ENCODE measurements at regions not wholly inside any gene's neighbourhood (a gene's known extent, or its start where the extent isn't known, plus 50 kb on each side); places are given as distances from the start of the nearest gene placed in this dataset.
"Not testable (repeated sequence)": the region's sequence is repeated elsewhere in the genome, so short reads cannot be mapped to it uniquely, and the experiment has no call there.

DNA sequence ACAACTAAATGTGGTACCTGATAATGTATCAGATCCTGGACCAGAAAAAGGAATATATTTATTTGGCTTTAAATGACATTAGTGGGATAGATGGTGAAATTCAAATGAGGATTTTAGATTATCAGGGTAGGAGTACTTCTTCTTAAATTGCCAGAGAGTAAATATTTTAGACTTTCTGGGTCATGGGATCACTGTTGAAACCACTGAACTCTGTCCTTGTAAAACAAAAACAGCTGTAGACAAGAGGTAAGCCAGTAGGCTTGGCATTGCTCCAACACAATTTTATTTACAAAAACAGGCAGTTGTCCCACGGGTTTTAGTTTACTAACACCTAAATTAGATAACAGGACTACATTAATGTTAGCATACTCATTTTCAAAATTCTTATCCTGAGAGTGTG, 190.8 kb downstream of the SPIN4 start:
- not testable (repeated sequence) for H3K9me3 ChIP-seq (ENCODE audit: low read depth); H3K27me3 ChIP-seq; H3K4me3 ChIP-seq; DNase-seq (ENCODE audit: low read depth in 1 of 2, low spot score in 1 of 2); H3K4me1 ChIP-seq (ENCODE audit: low read depth); H3K27ac ChIP-seq; H3K36me3 ChIP-seq

DNA sequence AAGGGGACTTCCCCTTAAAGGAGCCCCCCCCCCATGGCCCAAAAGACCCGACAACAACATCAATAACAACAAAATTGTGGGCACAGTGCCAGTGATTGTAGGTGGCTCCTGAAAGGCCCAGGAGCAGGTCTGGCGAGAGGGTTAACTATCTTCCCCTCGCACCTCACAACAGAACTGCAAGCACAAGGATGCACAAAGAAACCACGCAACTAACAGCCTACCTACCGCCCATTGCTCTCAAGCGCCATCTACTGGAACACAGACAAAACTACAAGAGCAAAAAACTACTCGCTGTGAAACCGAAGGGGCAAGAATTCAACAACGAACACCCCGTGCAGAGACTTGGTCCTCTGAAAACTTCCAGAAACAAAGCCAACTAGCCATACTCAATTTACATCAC, 205.6 kb downstream of the SPIN4 start:
- H3K4me1 ChIP-seq (ENCODE audit: low read depth); H3K27me3 ChIP-seq; H3K27ac ChIP-seq; DNase-seq (ENCODE audit: low read depth in 1 of 2, low spot score in 1 of 2); H3K36me3 ChIP-seq; H3K9me3 ChIP-seq (ENCODE audit: low read depth); H3K4me3 ChIP-seq: not testable (repeated sequence)

DNA sequence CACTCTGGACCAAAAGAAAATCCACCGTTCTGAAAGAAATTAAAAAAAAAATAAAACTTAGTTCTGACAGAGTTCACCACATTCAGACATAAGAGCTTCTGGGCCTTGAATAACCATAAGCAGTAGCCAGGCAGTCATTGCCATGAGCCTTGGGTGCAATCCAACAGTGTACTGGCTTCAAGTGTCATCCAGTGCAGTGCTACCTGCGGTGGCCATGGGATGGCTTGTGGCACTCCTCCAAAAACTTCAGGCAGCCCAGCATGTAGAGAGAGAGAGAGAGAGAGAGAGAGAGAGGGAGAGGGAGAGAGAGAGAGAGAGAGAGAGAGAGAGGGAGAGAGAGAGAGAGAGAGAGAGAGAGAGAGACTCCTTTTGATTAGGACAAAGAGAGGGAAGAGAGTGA, 208.5 kb downstream of the SPIN4 start:
- not testable (repeated sequence) for H3K27me3 ChIP-seq; DNase-seq (ENCODE audit: low read depth in 1 of 2, low spot score in 1 of 2); H3K9me3 ChIP-seq (ENCODE audit: low read depth)

DNA sequence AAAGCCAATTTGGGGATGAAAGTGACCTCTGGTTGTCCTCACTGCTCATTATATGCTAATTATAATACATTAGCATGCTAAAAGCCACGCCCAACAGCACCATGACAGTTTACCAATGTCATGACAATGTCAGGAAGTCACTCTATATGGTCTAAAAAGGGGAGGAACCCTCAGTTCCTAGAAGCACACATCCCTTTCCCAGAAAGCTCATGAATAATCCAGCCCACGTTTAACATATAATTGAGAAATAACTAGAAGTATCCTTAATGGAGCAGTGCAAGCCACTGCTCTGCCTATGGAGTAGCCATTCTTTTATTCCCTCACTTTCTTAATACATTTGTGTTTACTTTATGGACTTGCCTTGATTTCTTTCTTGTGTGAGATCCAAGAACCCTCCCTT, 215.3 kb downstream of the SPIN4 start:
- not testable (repeated sequence) for DNase-seq (ENCODE audit: low read depth in 1 of 2, low spot score in 1 of 2); H3K27me3 ChIP-seq; H3K9me3 ChIP-seq (ENCODE audit: low read depth); H3K4me3 ChIP-seq; H3K4me1 ChIP-seq (ENCODE audit: low read depth); H3K27ac ChIP-seq; H3K36me3 ChIP-seq

More for the DNA sequence above, 208.5 kb downstream of the SPIN4 start:
- not testable (repeated sequence) for H3K36me3 ChIP-seq; H3K4me1 ChIP-seq (ENCODE audit: low read depth); H3K4me3 ChIP-seq; H3K27ac ChIP-seq

DNA sequence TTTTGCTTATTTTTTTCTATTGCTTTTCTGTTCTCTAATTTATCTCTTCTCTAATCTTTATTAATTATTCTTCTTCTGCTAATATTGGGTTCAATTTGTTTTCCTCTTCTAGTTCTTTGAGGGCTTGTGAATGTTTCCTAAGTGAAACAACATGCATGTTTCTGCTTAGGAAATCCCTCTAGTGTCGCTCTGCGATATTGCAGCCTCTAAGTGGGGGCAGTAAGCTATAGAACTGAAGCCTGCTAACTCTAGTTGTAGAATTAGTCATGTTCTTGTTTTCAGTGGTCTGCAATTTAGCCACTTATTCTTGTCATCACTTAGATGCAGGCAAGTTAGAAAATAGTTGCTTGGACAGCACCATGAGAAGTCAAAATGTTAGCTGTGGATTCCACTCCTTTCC, 222.6 kb downstream of the SPIN4 start:
- no peaks in the 10 kb centered on the region for H3K9me3 ChIP-seq (ENCODE audit: low read depth)
- DNase-seq (ENCODE audit: low read depth in 1 of 2, low spot score in 1 of 2): peak in 1 of 2 donors; percentile 0
- TF ChIP-seq, protein P1, sequence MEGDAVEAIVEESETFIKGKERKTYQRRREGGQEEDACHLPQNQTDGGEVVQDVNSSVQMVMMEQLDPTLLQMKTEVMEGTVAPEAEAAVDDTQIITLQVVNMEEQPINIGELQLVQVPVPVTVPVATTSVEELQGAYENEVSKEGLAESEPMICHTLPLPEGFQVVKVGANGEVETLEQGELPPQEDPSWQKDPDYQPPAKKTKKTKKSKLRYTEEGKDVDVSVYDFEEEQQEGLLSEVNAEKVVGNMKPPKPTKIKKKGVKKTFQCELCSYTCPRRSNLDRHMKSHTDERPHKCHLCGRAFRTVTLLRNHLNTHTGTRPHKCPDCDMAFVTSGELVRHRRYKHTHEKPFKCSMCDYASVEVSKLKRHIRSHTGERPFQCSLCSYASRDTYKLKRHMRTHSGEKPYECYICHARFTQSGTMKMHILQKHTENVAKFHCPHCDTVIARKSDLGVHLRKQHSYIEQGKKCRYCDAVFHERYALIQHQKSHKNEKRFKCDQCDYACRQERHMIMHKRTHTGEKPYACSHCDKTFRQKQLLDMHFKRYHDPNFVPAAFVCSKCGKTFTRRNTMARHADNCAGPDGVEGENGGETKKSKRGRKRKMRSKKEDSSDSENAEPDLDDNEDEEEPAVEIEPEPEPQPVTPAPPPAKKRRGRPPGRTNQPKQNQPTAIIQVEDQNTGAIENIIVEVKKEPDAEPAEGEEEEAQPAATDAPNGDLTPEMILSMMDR (IDR thresholded peaks at IDR 0.05; ENCODE audit: low read depth, low read length): no peak
- no peak overlapping the region for H3K4me3 ChIP-seq
- no peaks in the 10 kb centered on the region for H3K4me1 ChIP-seq (ENCODE audit: low read depth)
- no peaks in the 10 kb centered on the region for H3K36me3 ChIP-seq
- no peaks in the 10 kb centered on the region for H3K27me3 ChIP-seq
- no peak overlapping the region for H3K27ac ChIP-seq

DNA sequence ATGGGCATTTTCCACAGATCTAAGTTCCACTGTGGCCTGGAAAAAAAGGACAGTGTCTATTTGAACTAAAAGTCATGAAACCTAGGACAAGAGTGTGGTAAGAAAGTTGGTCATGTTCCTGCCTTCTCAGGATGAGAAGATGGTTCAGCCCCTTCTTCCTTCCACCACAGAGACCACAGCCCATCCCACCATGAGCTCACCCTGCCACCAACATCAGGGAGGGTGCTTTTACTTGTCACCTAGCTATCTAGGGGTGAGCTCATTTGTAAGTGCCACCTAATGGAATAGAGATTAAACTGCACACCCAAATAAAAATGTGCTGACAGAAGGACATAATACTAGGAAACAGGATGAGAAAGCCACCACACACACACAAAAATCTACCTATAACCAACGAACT, 235.9 kb downstream of the SPIN4 start:
- Histone ChIP-seq H3K36me3 (no peaks in the 10 kb centered on the region), H3K27me3 (no peaks in the 10 kb centered on the region), H3K9me3 (ENCODE audit: low read depth) (no peaks in the 10 kb centered on the region), H3K27ac (no peak overlapping the region), H3K4me1 (ENCODE audit: low read depth) (no peaks in the 10 kb centered on the region), H3K4me3 (no peak overlapping the region)
- DNase-seq (ENCODE audit: low read depth in 1 of 2, low spot score in 1 of 2): no peak
- TF ChIP-seq, protein P1 (IDR thresholded peaks at IDR 0.05; ENCODE audit: low read depth, low read length): no peak

DNA sequence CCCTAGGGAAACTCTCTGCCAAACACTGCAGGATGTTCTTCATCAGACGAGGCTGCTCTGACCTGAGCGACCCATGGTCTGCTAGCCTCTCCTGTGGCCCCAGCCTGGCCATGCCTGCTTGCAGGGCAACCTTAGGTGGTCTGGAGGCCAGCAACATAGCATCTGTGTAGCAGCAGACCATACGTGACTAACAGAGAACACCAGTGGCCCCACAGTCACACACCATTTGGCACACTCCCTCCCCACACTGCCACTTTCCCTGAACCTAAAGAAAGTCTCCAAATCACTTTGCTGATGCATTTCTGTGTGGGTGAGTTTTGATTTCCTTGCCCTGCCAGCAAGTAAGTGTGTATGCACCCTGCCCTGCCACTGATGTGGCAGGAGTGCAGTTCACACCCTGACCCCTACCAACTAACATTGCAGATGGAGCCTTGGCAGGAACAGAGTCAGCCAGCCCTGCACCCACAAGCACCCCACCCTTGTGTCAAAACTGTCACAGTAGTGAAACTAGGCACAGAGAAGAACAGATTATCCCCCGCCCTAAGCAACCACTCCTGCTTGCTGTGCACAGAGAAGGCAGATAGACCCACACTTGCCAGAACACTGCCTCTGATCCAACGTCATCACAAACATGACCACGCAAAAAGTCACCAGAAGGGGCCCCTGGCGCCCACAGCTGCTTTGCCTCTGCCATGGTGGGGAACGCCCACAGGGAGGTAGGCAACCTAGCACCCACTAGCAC, 249.1 kb downstream of the SPIN4 start:
- H3K27me3 ChIP-seq: no peaks in the 10 kb centered on the region

More for the DNA sequence above, 249.1 kb downstream of the SPIN4 start:
- H3K27ac ChIP-seq: no peak overlapping the region
- TF ChIP-seq, protein P1 (IDR thresholded peaks at IDR 0.05; ENCODE audit: low read depth, low read length): no peak
- no peak overlapping the region for H3K4me3 ChIP-seq
- no peaks in the 10 kb centered on the region for H3K9me3 ChIP-seq (ENCODE audit: low read depth)
- H3K4me1 ChIP-seq (ENCODE audit: low read depth): no peaks in the 10 kb centered on the region
- no peak for DNase-seq (ENCODE audit: low read depth in 1 of 2, low spot score in 1 of 2)
- H3K36me3 ChIP-seq: no peaks in the 10 kb centered on the region
